ENCODE measurements at regions not wholly inside any gene's neighbourhood (a gene's known extent, or its start where the extent isn't known, plus 50 kb on each side); places are given as distances from the start of the nearest gene placed in this dataset.

DNA sequence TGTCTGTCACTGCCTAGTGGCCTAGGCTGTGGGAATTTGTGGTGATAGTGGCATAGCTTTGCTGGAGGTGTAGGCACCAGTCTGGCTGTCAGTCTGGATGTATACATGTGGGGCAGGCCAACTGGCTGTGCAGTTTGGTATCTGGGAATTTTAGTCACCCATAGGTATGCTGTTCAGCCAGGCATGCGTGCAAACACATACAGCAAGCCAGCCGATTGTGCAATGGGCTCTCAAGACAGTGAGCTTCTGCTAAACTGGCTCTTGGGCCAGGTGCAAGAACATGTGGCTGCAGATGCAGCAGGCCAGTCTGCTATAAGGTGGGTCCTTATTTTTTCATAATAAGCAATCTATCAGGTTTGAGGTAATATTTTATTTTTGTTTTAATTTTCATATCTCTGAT is 87.1 kb upstream of the PLSCR5 start:
- H3K9me3 ChIP-seq (ENCODE audit: insufficient read depth, low read length), result no peaks in the 10 kb centered on the region
- no peaks in the 10 kb centered on the region for H3K79me2 ChIP-seq (ENCODE audit: insufficient read depth, low read length)
- H3F3A ChIP-seq (ENCODE audit: insufficient read depth), result no peaks in the 10 kb centered on the region
- H2AFZ ChIP-seq (ENCODE audit: low read depth, low read length, severe bottlenecking), result no peak overlapping the region
- H3K27ac ChIP-seq (ENCODE audit: low read depth, low read length), result no peak overlapping the region
- no peaks in the 10 kb centered on the region for H3K36me3 ChIP-seq (ENCODE audit: low read length)
- TF ChIP-seq, protein P1, sequence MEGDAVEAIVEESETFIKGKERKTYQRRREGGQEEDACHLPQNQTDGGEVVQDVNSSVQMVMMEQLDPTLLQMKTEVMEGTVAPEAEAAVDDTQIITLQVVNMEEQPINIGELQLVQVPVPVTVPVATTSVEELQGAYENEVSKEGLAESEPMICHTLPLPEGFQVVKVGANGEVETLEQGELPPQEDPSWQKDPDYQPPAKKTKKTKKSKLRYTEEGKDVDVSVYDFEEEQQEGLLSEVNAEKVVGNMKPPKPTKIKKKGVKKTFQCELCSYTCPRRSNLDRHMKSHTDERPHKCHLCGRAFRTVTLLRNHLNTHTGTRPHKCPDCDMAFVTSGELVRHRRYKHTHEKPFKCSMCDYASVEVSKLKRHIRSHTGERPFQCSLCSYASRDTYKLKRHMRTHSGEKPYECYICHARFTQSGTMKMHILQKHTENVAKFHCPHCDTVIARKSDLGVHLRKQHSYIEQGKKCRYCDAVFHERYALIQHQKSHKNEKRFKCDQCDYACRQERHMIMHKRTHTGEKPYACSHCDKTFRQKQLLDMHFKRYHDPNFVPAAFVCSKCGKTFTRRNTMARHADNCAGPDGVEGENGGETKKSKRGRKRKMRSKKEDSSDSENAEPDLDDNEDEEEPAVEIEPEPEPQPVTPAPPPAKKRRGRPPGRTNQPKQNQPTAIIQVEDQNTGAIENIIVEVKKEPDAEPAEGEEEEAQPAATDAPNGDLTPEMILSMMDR (IDR thresholded peaks at IDR 0.05; ENCODE audit: insufficient read depth, low read length, poor library complexity, severe bottlenecking), result no peak
- TF ChIP-seq EZH2phosphoT487 (conservative IDR thresholded peaks at IDR 0.05; ENCODE audit: low read length), result no peak
- no peaks in the 10 kb centered on the region for H3K27me3 ChIP-seq (ENCODE audit: low read length)
- H3K4me2 ChIP-seq (ENCODE audit: low read depth, low read length, poor library complexity, severe bottlenecking), result no peak overlapping the region
- no peak overlapping the region for H3K4me3 ChIP-seq (ENCODE audit: insufficient read depth, low read length, poor library complexity, severe bottlenecking)
- H4K20me1 ChIP-seq (ENCODE audit: low read depth, low read length), result no peaks in the 10 kb centered on the region
- no peaks in the 10 kb centered on the region for H3K9me2 ChIP-seq (replicated peaks; ENCODE audit: insufficient read depth, low read length)
- no peak overlapping the region for H3K9ac ChIP-seq (ENCODE audit: low read length)

DNA sequence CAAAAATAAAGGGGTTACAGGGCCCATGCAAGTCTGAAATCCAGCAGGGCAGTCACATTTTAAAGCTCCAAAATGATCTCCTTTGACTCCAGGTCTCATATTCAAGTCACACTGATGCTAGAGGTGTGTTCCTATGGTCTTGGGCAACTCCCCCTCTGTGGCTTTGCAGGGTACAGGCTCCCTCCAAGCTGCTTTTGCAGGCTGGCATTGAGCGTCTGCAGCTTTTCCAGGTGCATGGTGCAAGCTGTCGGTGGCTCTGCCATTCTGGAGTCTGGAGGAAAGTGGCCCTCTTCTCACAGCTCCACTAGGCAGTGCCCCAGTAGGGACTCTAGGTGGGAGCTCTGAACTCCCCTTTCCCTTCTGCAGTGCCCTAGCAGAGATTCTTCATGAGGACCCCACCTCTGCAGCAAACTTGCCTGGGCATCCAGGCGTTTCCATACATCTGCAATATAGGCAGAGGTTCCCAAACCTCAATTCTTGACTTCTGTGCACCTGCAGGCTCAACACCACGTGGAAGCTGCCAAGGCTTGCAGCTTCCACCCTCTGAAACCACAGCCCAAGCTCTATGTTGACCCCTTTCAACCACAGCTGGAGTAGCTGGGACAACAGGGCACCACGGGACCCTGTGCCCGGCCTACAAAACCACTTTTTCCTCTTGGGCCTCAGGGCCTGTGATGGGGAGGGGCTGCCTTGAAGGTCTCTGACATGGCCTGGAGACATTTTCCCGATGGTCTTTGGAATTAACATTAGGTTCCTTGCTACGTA is 80.1 kb upstream of the PLSCR5 start:
- H3K4me3 ChIP-seq (ENCODE audit: insufficient read depth, low read length, poor library complexity, severe bottlenecking), result no peak overlapping the region
- H3K27ac ChIP-seq (ENCODE audit: low read depth, low read length), result no peak overlapping the region
- no peaks in the 10 kb centered on the region for H3K79me2 ChIP-seq (ENCODE audit: insufficient read depth, low read length)
- no peak overlapping the region for H3K4me2 ChIP-seq (ENCODE audit: low read depth, low read length, poor library complexity, severe bottlenecking)
- H2AFZ ChIP-seq (ENCODE audit: low read depth, low read length, severe bottlenecking), result no peak overlapping the region
- no peaks in the 10 kb centered on the region for H3K9me2 ChIP-seq (replicated peaks; ENCODE audit: insufficient read depth, low read length)
- no peaks in the 10 kb centered on the region for H4K20me1 ChIP-seq (ENCODE audit: low read depth, low read length)
- H3K9me3 ChIP-seq (ENCODE audit: insufficient read depth, low read length), result no peaks in the 10 kb centered on the region
- no peak overlapping the region for H3K9ac ChIP-seq (ENCODE audit: low read length)
- no peaks in the 10 kb centered on the region for H3K36me3 ChIP-seq (ENCODE audit: low read length)
- TF ChIP-seq, protein P1 (IDR thresholded peaks at IDR 0.05; ENCODE audit: insufficient read depth, low read length, poor library complexity, severe bottlenecking), result no peak
- no peak for TF ChIP-seq EZH2phosphoT487 (conservative IDR thresholded peaks at IDR 0.05; ENCODE audit: low read length)
- H3F3A ChIP-seq (ENCODE audit: insufficient read depth), result no peaks in the 10 kb centered on the region
- H3K27me3 ChIP-seq (ENCODE audit: low read length), result no peaks in the 10 kb centered on the region

DNA sequence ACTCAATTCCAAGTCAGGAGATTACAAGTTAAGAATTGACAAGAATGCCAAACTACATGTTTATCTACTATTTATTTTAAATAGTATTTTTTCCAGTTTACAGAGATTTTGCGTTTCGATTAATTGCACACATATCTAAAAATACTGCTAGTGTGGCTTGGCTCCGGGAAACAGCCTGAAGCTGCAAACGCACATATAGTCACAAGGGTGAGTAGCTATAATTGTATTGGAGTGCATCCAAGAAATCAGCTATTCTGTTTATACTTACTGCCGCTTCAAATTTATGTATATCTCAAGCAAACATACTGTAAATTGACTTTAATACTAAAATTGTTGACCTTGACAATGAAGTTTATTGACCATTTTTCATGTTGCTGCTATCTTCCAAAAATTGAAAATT is 77.0 kb upstream of the PLSCR5 start:
- TF ChIP-seq EZH2phosphoT487 (conservative IDR thresholded peaks at IDR 0.05; ENCODE audit: low read length), result no peak
- TF ChIP-seq, protein P1 (IDR thresholded peaks at IDR 0.05; ENCODE audit: insufficient read depth, low read length, poor library complexity, severe bottlenecking), result no peak
- Histone ChIP-seq H3K9me3 (ENCODE audit: insufficient read depth, low read length) (no peaks in the 10 kb centered on the region), H3K4me3 (ENCODE audit: insufficient read depth, low read length, poor library complexity, severe bottlenecking) (no peak overlapping the region), H4K20me1 (ENCODE audit: low read depth, low read length) (no peaks in the 10 kb centered on the region), H3K27me3 (ENCODE audit: low read length) (no peaks in the 10 kb centered on the region), H2AFZ (ENCODE audit: low read depth, low read length, severe bottlenecking) (no peak overlapping the region), H3K36me3 (ENCODE audit: low read length) (no peaks in the 10 kb centered on the region), H3K9me2 (replicated peaks; ENCODE audit: insufficient read depth, low read length) (no peaks in the 10 kb centered on the region), H3F3A (ENCODE audit: insufficient read depth) (no peaks in the 10 kb centered on the region), H3K9ac (ENCODE audit: low read length) (no peak overlapping the region), H3K4me2 (ENCODE audit: low read depth, low read length, poor library complexity, severe bottlenecking) (no peak overlapping the region), H3K27ac (ENCODE audit: low read depth, low read length) (no peak overlapping the region), H3K79me2 (ENCODE audit: insufficient read depth, low read length) (no peaks in the 10 kb centered on the region)
